ENCODE measurements at regions not wholly inside any gene's neighbourhood (a gene's known extent, or its start where the extent isn't known, plus 50 kb on each side); places are given as distances from the start of the nearest gene placed in this dataset.

- TF ChIP-seq EP300 (IDR thresholded peaks at IDR 0.05) (no peak), POLR2A (IDR thresholded peaks at IDR 0.05) (no peak), CTCF (IDR thresholded peaks at IDR 0.05) (no peak)
- Histone ChIP-seq H3K27me3 (no peaks in the 10 kb centered on the region), H3K27ac (no peak overlapping the region), H3K9me3 (no peaks in the 10 kb centered on the region), H3K4me3 (no peak overlapping the region), H3K36me3 (no peaks in the 10 kb centered on the region), H3K4me1 (ENCODE audit: insufficient read depth) (no peaks in the 10 kb centered on the region)
- WGBS, 3 donors: 85 to 91% (median 89%) methylated on average over 3 of the region's 3 CpGs
- intact Hi-C loops (cut with DNase I): no loop called here
- DNase-seq: no peak
Measured at GRCh38 chr18:73797419-73797818, 350.2 kb downstream of the FBXO15 start.

GRCh38 chr18:73793386-73793785 is 354.2 kb downstream of the FBXO15 start:
- H3K36me3 ChIP-seq: no peaks in the 10 kb centered on the region
- H3K4me3 ChIP-seq: no peak overlapping the region
- WGBS, 3 donors: 7 to 22% (median 15%) methylated on average over 3 of the region's 3 CpGs
- H3K27ac ChIP-seq: no peak overlapping the region
- H3K27me3 ChIP-seq: no peaks in the 10 kb centered on the region
- TF ChIP-seq EP300 (IDR thresholded peaks at IDR 0.05) (no peak), POLR2A (IDR thresholded peaks at IDR 0.05) (no peak), CTCF (IDR thresholded peaks at IDR 0.05) (no peak)
- no peak for DNase-seq
- no peaks in the 10 kb centered on the region for H3K9me3 ChIP-seq
- H3K4me1 ChIP-seq (ENCODE audit: insufficient read depth): no peaks in the 10 kb centered on the region
- intact Hi-C loops (cut with DNase I): no loop called here

GRCh38 chr18:73791081-73791480 is 356.6 kb downstream of the FBXO15 start:
- no peaks in the 10 kb centered on the region for H3K9me3 ChIP-seq
- DNase-seq: no peak
- no peak for TF ChIP-seq CTCF (IDR thresholded peaks at IDR 0.05)
- TF ChIP-seq POLR2A (IDR thresholded peaks at IDR 0.05): no peak
- no peak for TF ChIP-seq EP300 (IDR thresholded peaks at IDR 0.05)
- WGBS, 3 donors: 59 to 68% (median 62%) methylated on average over 4 of the region's 4 CpGs
- H3K27ac ChIP-seq: no peak overlapping the region
- H3K36me3 ChIP-seq: no peaks in the 10 kb centered on the region
- no peaks in the 10 kb centered on the region for H3K27me3 ChIP-seq
- H3K4me3 ChIP-seq: no peak overlapping the region
- intact Hi-C loops (cut with DNase I): no loop called here
- H3K4me1 ChIP-seq (ENCODE audit: insufficient read depth): no peaks in the 10 kb centered on the region

- no peaks in the 10 kb centered on the region for H3K36me3 ChIP-seq
- no peak overlapping the region for H3K4me3 ChIP-seq
- H3K27me3 ChIP-seq: no peaks in the 10 kb centered on the region
- H3K27ac ChIP-seq: no peak overlapping the region
- DNase-seq: no peak
- WGBS, 3 donors: 53 to 68% (median 58%) methylated on average over 1 of the region's 1 CpG
- intact Hi-C loops (cut with DNase I): no loop called here
- H3K4me1 ChIP-seq (ENCODE audit: insufficient read depth): no peaks in the 10 kb centered on the region
- TF ChIP-seq CTCF (IDR thresholded peaks at IDR 0.05) (no peak), POLR2A (IDR thresholded peaks at IDR 0.05) (no peak), EP300 (IDR thresholded peaks at IDR 0.05) (no peak)
- H3K9me3 ChIP-seq: no peaks in the 10 kb centered on the region
Measured at GRCh38 chr18:73790587-73790986, 357.0 kb downstream of the FBXO15 start.

- TF ChIP-seq EP300 (IDR thresholded peaks at IDR 0.05): no peak
- TF ChIP-seq POLR2A (IDR thresholded peaks at IDR 0.05): no peak
- H3K27me3 ChIP-seq: no peaks in the 10 kb centered on the region
- no peak for DNase-seq
- H3K27ac ChIP-seq: no peak overlapping the region
- no peak overlapping the region for H3K4me3 ChIP-seq
- H3K9me3 ChIP-seq: no peaks in the 10 kb centered on the region
- no peaks in the 10 kb centered on the region for H3K4me1 ChIP-seq (ENCODE audit: insufficient read depth)
- no peaks in the 10 kb centered on the region for H3K36me3 ChIP-seq
- intact Hi-C loops (cut with DNase I): no loop called here
- WGBS, 3 donors: 86 to 89% (median 86%) methylated on average over 5 of the region's 5 CpGs
Measured at GRCh38 chr18:73787316-73787715, 360.3 kb downstream of the FBXO15 start.
